ENCODE measurements at regions not wholly inside any gene's neighbourhood (a gene's known extent, or its start where the extent isn't known, plus 50 kb on each side); places are given as distances from the start of the nearest gene placed in this dataset.

DNA sequence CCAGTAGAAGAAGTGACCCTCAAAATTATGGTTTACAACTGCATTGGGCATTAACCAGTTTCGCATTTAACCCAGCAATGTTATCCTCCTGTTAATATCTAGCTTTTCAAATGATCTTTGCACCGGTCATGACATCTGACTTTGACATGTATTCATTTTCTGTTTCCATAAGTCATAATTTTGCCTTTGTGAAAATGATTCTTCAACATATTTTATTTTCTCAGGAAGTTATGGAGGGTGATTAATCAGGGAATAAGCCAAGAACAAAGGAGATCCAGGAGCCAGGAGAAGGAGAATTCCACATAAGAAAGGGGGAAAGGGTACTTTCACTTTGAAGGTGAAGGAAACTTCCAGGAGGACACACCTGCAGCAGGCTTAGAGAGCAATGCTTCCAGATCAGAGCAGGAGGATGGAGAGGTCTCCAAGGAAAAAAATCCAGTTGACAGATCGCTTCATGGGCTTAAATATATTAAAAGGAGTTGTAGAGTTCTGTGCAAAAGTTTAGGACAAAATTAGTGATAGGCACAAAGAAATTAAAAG is 92.1 kb upstream of the FAM3C start:
- no peak for DNase-seq

- DNase-seq = no peak
Measured at GRCh38 chr7:121486590-121486989, 90.5 kb upstream of the FAM3C start.

- DNase-seq = no peak
Measured at GRCh38 chr7:121485467-121486243, 89.5 kb upstream of the FAM3C start.

DNA sequence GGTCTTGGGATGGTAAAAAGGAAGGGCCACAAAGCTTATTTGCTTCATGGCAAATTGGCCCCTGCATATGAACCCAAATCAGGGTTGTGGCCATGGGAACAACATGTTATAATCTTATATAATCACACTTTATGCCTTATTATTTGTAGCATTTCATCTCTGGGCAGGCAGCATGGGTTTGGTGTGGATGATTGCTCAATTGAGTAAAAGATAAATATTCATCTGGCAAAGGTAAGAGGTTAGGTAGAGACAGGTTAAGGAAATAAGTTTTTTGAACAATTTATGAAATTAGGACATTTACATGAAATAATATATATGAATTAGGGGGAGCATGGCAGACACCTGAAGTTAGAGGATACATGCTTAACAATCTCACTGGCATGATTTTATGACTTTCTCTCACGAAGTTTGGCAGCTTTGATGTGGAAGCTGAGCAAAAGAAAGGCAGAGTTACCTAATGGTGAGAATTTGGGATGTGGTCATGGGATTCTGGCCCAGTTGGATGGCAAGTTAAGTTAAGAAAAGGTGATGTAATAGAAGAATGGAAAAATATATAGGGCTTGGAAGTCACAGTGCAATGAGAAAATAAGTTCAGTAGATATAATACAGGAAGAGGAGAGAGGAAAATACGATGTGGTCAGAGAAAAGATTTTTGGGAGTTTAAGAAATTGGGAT is 88.1 kb upstream of the FAM3C start:
- no peak for DNase-seq

DNA sequence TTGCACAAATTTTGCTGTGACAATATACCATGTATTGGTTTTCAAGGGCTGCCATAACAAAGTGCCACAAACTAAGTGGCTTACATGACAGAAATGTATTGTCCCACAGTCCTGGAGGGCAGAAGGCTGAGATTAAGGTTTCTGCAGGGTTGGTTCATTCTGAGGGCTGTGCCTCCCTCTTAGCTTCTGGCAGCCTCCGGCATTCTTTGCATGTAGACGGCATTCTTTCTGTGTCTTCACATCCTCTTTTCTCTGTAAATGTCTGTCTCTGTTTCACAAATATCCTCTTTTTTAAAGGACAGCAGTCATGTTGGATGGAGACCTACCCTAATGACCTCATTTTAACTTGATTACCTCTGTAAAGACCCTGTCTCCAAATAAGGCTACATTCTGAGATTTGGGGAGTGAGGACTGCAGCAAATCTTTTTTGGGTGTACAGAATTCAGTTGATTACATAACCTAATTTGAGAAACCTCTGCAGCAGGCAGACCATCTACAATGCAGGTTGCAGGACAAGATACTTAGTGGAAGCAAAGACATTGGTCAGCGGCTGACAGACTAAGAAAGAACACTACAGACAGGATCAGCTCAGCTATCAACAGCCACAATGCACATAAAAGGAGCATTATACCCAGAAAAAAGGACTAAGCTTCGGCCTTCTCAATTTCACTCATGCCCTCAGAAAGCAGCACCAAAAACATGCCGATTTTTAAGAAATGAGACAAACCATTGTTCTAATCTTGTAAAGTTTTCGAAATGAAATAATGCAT is 84.6 kb upstream of the FAM3C start:
- DNase-seq = no peak

DNA sequence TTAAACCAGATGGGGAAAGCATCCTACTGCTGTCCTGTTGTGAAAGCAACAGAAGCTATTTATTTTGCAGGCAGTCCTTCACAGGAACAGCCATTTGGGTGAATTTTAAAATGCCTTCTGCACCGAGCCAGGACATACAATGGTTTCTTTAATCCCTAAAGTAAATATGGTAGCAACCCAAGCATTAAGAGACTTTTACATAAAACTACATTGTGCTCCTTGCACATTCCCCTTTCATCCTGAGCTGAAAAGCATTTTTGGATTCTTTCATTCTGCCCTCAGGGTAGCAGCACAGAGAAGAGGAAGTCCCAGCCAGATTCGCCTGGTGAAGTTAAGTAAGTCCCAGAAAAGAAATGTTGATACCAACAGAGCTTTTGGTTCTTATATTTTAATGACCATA is 84.0 kb upstream of the FAM3C start:
- DNase-seq = peak in 1 of 3 donors; percentile 3

GRCh38 chr7:121479466-121479865 is 83.4 kb upstream of the FAM3C start:
- no peak for DNase-seq

GRCh38 chr7:121475806-121476205 is 79.7 kb upstream of the FAM3C start:
- DNase-seq = no peak

DNA sequence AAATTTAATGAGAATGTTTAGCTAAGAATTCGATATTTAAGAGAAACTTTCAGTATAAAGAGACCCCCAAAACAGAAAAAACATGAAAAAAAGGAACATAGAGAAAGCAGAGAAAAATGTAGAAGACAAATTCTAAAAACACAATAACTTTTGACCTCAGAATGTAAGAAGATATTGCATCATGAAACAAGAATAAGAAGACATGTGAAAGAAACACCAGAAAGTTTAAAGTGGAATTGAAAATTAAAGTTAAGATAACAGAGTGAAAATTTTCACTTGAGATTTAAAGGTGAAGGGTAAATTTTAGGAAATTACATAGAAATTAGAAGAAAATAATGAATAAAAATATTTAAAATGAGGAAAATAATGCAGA is 78.2 kb upstream of the FAM3C start:
- no peak for DNase-seq

DNA sequence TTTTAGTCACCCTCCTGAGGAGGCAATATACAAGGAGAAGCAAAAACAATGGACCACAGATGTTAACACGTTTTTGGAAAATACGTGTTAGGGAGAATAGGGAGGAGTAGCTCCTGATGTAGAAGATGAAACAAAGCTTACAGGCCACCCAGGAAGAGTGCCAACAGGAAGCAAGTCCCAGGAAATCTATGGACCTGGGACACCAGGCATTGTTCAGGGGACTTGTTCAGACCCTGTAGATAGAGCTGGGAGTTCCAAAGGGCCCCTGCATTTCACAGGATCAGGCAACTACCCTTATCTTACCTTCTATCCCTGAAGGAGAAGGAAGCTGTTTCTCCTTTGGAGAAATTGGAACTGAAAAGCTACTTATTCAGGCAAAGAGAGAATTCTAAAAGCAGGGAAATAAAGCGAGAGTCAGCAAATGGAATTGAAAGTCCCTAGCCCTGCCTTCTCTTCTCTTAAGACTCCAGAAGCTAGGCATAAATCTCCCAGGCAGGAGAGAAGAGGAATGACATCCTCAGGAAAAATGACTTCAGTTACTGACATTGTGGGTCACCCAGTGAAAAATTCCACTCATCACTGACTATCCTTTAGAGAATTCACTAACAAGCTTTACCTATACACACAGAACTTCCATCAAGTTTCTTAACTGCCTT is 77.7 kb upstream of the FAM3C start:
- DNase-seq = no peak

- no peak for DNase-seq
Measured at GRCh38 chr7:121466455-121466854, 70.3 kb upstream of the FAM3C start.

GRCh38 chr7:121459148-121459547 is 63.0 kb upstream of the FAM3C start:
- no peak for DNase-seq

- no peak for DNase-seq
Measured at GRCh38 chr7:121456785-121457359, 60.8 kb upstream of the FAM3C start.

DNA sequence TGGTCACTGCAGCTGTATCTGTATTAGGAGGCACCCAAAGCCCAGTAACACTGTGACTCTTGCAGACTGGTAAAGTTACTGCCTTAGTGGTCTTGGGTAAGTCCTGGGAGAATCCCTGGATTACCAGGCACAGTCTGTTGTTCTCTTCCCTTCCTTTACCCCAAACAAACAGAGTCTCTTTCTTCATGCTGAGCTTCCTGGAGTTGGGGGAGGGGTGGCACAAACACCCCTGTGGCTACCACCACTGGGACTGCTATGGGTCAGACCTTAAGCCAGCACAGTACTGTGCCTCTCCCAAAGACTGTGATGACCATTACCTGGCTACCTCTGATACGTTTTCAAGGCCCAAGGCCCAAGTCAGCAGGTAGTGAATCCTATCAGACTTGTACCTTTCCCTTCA is 59.9 kb upstream of the FAM3C start:
- DNase-seq = no peak

GRCh38 chr7:121452389-121452788 is 56.3 kb upstream of the FAM3C start:
- no peak for DNase-seq

GRCh38 chr7:121451367-121452094 is 55.4 kb upstream of the FAM3C start:
- DNase-seq = no peak

- DNase-seq = no peak
Measured at GRCh38 chr7:121450631-121451198, 54.6 kb upstream of the FAM3C start.

- no peak for DNase-seq
Measured at GRCh38 chr7:121449735-121450240, 53.7 kb upstream of the FAM3C start.

DNA sequence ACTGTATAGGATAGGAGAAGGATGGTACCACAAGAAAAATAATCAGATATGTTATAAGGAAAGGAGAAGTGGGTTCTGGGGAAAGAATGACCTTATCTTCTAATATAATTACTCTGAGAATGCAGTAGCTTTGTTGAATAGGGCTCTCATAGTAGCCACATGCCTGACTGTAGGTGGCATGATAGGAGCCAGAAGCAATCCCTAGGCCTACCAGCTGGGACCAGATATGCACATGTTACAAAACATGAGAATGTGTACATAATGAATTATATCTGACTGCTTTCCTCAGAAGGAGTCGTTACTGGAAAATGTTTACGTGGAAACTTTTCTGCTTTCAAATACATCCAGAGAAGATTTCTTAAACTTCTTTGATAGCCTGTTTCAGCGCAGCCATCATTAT is 53.2 kb upstream of the FAM3C start:
- no peak for DNase-seq

DNA sequence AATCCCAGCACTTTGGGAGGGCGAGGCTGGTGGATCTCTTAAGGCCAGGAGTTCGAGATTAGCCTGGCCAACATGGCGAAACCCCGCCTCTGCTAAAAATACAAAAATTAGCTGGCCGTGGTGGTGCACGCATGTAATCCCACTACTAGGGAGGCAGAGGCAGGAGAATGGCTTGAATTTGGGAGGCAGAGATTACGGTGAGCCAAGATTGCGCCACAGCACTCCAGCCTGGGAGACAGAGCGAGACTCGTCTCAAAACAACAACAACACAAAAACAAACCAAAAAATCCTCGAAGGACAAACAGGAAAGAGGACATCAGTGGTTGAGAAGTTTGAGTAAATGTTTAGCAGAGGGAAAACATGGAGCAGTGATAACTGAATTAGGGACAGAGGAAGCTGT is 52.3 kb upstream of the FAM3C start:
- no peak for DNase-seq

- no peak for DNase-seq
Measured at GRCh38 chr7:121447911-121448300, 51.8 kb upstream of the FAM3C start.

Data from suppressor macrophage treated with lipopolysaccharide for 1 hour (primary cell).